Neural cell (in vitro differentiated cells): ENCODE measurements at regions not wholly inside any gene's neighbourhood (a gene's known extent, or its start where the extent isn't known, plus 50 kb on each side); places are given as distances from the start of the nearest gene placed in this dataset.

Source experiments
- H2AFZ ChIP-seq: fragments of 200-600, 300-800 bp; sonication (generic), shearing (Covaris generic); 2 replicates; pipeline ENCODE4 v1.6.0; 2014; ENCODE audit warnings: low read depth, mild to moderate bottlenecking, antibody characterized with exemption, low read length, moderate library complexity
- H3F3A ChIP-seq: fragments of 200-600 bp; shearing (Covaris generic); 2 replicates; pipeline ENCODE4 v1.6.1; 2016; ENCODE audit warnings: mild to moderate bottlenecking, moderate library complexity, mixed read lengths, antibody characterized with exemption, low read length; ENCODE audit not compliant: insufficient read depth, poor library complexity, severe bottlenecking
- H3K27ac ChIP-seq: fragments of 200-600, 300-800 bp; sonication (generic), shearing (Covaris generic); 2 replicates; pipeline ENCODE4 v1.5.1; 2014; ENCODE audit warnings: mild to moderate bottlenecking, low read length, moderate library complexity
- H3K27me3 ChIP-seq: fragments of 300-800, 200-600 bp; sonication (generic), shearing (Covaris generic); 2 replicates; pipeline ENCODE4 v1.6.0; 2014; ENCODE audit warnings: mild to moderate bottlenecking, low read depth, low read length, moderate library complexity; ENCODE audit not compliant: insufficient read depth
- H3K36me3 ChIP-seq: fragments of 300-800, 200-600 bp; sonication (generic), shearing (Covaris generic); 2 replicates; pipeline ENCODE4 v1.5.1; 2014; ENCODE audit warnings: mild to moderate bottlenecking, antibody characterized with exemption, low read length, moderate library complexity; ENCODE audit not compliant: insufficient read depth
- H3K4me2 ChIP-seq: fragments of 300-800, 200-600 bp; sonication (generic), shearing (Covaris generic); 2 replicates; pipeline ENCODE4 v1.6.0; 2014; ENCODE audit warnings: mild to moderate bottlenecking, low read length
- H3K4me3 ChIP-seq: fragments of 300-800, 200-600 bp; sonication (generic), shearing (Covaris generic); 2 replicates; pipeline ENCODE4 v1.5.1; 2014; ENCODE audit warnings: mild to moderate bottlenecking, low read length, moderate library complexity
- H3K79me2 ChIP-seq: fragments of 200-600 bp; shearing (Covaris generic); replicated peaks from 2 replicates; pipeline ENCODE4 v1.6.0; 2014; ENCODE audit warnings: mild to moderate bottlenecking, low read length, moderate library complexity; ENCODE audit not compliant: insufficient read depth
- H3K9ac ChIP-seq: fragments of 300-800, 200-600 bp; sonication (generic), shearing (Covaris generic); 2 replicates; pipeline ENCODE4 v1.6.1; 2016; ENCODE audit warnings: mild to moderate bottlenecking, low read length, mixed read lengths
- H3K9me2 ChIP-seq: fragments of 200-600 bp; shearing (Covaris generic); 2 replicates; pipeline ENCODE4 v1.6.1; 2016; ENCODE audit warnings: mild to moderate bottlenecking, low read length, mixed read lengths; ENCODE audit not compliant: insufficient read depth
- H3K9me3 ChIP-seq: fragments of 200-600, 300-800 bp; sonication (generic), shearing (Covaris generic); 2 replicates; pipeline ENCODE4 v1.6.1; 2016; ENCODE audit warnings: mild to moderate bottlenecking, mixed run types, low read length, moderate library complexity, mixed read lengths
- H4K20me1 ChIP-seq: fragments of 200-600 bp; shearing (Covaris generic); 2 replicates; pipeline ENCODE4 v1.6.1; 2016; ENCODE audit warnings: mild to moderate bottlenecking, mixed run types; ENCODE audit not compliant: insufficient read depth
- EP300 ChIP-seq: fragments of 450-650 bp; conservative IDR thresholded peaks from 2 replicates; pipeline ENCODE4 v1.6.1; 2014; ENCODE audit warnings: antibody characterized with exemption, mild to moderate bottlenecking, moderate library complexity; ENCODE audit not compliant: poor library complexity, severe bottlenecking
- EZH2 ChIP-seq: fragments of 200-600, 300-800 bp; shearing (Covaris generic), sonication (generic); IDR thresholded peaks from 2 replicates; pipeline ENCODE4 v1.6.1; 2014; ENCODE audit warnings: antibody characterized with exemption, low read length, borderline replicate concordance, mild to moderate bottlenecking; ENCODE audit not compliant: insufficient read depth, poor library complexity, severe bottlenecking
- MXI1 ChIP-seq: fragments of 450-650 bp; conservative IDR thresholded peaks from 2 replicates; pipeline ENCODE4 v1.6.1; 2014; ENCODE audit warnings: antibody characterized with exemption, mild to moderate bottlenecking; ENCODE audit not compliant: poor library complexity, severe bottlenecking
- POLR2AphosphoS5 ChIP-seq: IDR thresholded peaks from 2 replicates; pipeline ENCODE4 v1.6.1; 2012
- RAD21 ChIP-seq: fragments of 450-650 bp; conservative IDR thresholded peaks from 2 replicates; pipeline ENCODE4 v1.6.1; 2014; ENCODE audit warnings: antibody characterized with exemption, mild to moderate bottlenecking, moderate library complexity
- REST ChIP-seq: IDR thresholded peaks from 2 replicates; pipeline ENCODE4 v1.6.1; 2012; ENCODE audit warnings: borderline replicate concordance
- SMC3 ChIP-seq: fragments of 450-650 bp; conservative IDR thresholded peaks from 2 replicates; pipeline ENCODE4 v1.6.1; 2014; ENCODE audit warnings: antibody characterized with exemption, mild to moderate bottlenecking, moderate library complexity; ENCODE audit not compliant: poor library complexity
- TAF1 ChIP-seq: IDR thresholded peaks from 2 replicates; pipeline ENCODE4 v1.6.1; 2012; ENCODE audit warnings: low read depth
- TF ChIP-seq, protein P1 (sequence below): fragments of 450-650 bp; IDR thresholded peaks from 2 replicates; pipeline ENCODE4 v1.5.1; 2014; ENCODE audit warnings: antibody characterized with exemption, mild to moderate bottlenecking, moderate library complexity; ENCODE audit not compliant: poor library complexity, severe bottlenecking

DNA sequence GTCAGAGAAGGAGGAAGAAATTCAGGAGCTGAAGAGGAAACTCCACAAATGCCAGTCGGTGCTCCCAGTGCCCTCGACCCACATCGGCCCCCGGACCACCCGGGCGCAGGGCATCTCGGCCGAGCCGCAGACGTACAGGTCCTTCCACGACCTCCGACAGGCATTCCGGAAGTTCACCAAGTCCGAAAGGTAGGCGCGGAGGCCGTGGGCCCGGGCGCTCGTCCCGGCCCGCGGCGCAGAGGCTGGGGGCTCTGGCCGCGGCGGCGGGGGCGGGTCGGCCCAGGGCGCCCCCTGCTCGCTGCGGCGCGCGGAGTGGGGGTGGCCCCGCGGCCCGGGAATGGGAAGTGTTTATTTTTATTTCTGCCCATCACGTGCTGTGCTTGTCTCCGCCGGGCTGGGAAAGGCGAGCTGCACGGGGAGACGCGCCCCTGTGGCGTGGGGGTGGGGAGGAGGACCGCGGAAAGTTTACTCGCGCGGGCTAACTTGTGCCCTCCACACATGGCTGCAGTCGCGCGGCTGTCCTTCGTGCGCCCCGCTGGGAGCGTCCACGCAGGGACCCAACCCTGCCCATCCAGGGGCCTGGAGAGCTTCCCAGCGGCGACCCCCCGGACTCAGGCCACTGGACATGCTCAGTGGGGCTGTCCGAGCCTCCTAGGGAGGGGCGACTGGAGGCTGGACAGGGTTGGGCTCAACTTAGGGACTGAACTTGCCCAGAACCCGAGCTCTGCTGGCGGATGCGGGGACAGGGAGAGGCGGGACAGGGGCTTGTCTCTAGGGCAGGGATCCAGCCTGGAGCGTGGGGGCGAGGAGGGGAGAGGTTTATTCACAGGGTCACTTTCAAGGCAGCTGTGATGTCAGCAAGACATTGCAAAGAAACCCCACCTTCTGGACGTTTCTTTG, 82.6 kb upstream of the PRKG1 start:
- H3K79me2 ChIP-seq = no peaks in the 10 kb centered on the region
- no peaks in the 10 kb centered on the region for H3K9me2 ChIP-seq
- no peak overlapping the region for H3K27ac ChIP-seq
- H3F3A ChIP-seq = no peaks in the 10 kb centered on the region
- no peaks in the 10 kb centered on the region for H3K9me3 ChIP-seq
- H4K20me1 ChIP-seq = no peaks in the 10 kb centered on the region
- H3K4me3 ChIP-seq = peak overlapping the region; percentile 69
- peak overlapping the region; percentile 45 for H3K4me2 ChIP-seq
- H3K9ac ChIP-seq = no peak overlapping the region
- no peak for TF ChIP-seq EP300
- TF ChIP-seq TAF1 = no peak
- no peak for TF ChIP-seq SMC3
- no peak for TF ChIP-seq EZH2
- TF ChIP-seq MXI1 = peak; percentile 32
- TF ChIP-seq, protein P1, sequence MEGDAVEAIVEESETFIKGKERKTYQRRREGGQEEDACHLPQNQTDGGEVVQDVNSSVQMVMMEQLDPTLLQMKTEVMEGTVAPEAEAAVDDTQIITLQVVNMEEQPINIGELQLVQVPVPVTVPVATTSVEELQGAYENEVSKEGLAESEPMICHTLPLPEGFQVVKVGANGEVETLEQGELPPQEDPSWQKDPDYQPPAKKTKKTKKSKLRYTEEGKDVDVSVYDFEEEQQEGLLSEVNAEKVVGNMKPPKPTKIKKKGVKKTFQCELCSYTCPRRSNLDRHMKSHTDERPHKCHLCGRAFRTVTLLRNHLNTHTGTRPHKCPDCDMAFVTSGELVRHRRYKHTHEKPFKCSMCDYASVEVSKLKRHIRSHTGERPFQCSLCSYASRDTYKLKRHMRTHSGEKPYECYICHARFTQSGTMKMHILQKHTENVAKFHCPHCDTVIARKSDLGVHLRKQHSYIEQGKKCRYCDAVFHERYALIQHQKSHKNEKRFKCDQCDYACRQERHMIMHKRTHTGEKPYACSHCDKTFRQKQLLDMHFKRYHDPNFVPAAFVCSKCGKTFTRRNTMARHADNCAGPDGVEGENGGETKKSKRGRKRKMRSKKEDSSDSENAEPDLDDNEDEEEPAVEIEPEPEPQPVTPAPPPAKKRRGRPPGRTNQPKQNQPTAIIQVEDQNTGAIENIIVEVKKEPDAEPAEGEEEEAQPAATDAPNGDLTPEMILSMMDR = no peak
- H2AFZ ChIP-seq = no peak overlapping the region
- H3K27me3 ChIP-seq = peaks cover 47% of the 10 kb centered on the region
- H3K36me3 ChIP-seq = no peaks in the 10 kb centered on the region

DNA sequence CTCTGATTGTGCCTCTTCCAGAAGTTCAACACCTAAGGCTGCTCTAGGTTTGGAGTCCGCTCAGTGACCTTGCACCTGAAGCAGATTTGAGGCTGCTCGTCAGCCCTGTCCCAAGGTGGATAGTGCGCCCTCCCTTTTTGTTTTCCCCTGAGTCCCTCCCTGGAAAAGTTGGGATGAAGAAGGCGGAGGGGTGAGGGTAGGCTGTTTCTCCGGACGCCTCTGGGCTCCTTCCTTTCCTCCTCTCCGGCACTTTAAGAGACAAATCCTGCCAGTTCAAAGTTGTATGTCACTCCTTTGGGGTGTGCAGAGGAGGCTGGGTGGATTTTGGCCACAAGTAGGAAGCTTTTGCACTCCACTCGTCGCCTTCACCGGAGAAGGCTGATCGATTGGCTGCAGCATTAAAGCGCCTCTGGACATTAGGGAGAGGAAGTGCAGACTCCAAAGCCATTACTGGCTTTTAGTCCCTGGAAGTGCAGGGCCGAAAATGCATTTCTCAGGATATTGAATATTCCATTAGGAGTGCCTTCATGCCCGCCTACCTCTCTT, 81.9 kb upstream of the PRKG1 start:
- Histone ChIP-seq H3K4me2 (no peak overlapping the region), H3K9ac (no peak overlapping the region), H3K27me3 (peaks cover 47% of the 10 kb centered on the region), H3K27ac (no peak overlapping the region), H3K79me2 (no peaks in the 10 kb centered on the region), H3K4me3 (peak overlapping the region; percentile 69), H3K9me2 (no peaks in the 10 kb centered on the region), H2AFZ (no peak overlapping the region), H3K9me3 (no peaks in the 10 kb centered on the region), H4K20me1 (no peaks in the 10 kb centered on the region), H3K36me3 (no peaks in the 10 kb centered on the region), H3F3A (no peaks in the 10 kb centered on the region)
- TF ChIP-seq SMC3 = no peak
- TF ChIP-seq POLR2AphosphoS5 = no peak
- TF ChIP-seq EP300 = no peak
- TF ChIP-seq TAF1 = no peak
- TF ChIP-seq, protein P1 = no peak
- no peak for TF ChIP-seq EZH2
- TF ChIP-seq MXI1 = no peak
- TF ChIP-seq REST = no peak
- TF ChIP-seq RAD21 = no peak
